Common myeloid progenitor, CD34-positive (primary cell): ENCODE measurements at regions not wholly inside any gene's neighbourhood (a gene's known extent, or its start where the extent isn't known, plus 50 kb on each side); places are given as distances from the start of the nearest gene placed in this dataset.

Source experiments
- CTCF ChIA-PET: fragments of 350-600 bp; sonication (Branson Sonifier 250); formaldehyde crosslinking; loops from one replicate; lab custom pipeline; 2021; ENCODE audit warnings: antibody characterized with exemption; lab: Charles Lee
- POLR2A ChIA-PET: fragments of 350-600 bp; sonication (Branson Sonifier 250); formaldehyde crosslinking; loops from one replicate; lab custom pipeline; 2021; ENCODE audit warnings: antibody characterized with exemption; lab: Charles Lee
- DNase-seq, 3 donors: peaks; one replicate each; pipeline versions ENCODE4 v3.0.0 to v3.0.0-alpha.2; 2013
- H3K27ac ChIP-seq, 2 experiments: 1 replicate in 1 of 2; 2 replicates in 1 of 2; pipeline ENCODE4 v1.7.0; 2013; ENCODE audit warnings: inconsistent platforms in 2 of 2, low read length in 2 of 2, mild to moderate bottlenecking in 2 of 2, low read depth in 1 of 2, moderate library complexity in 1 of 2; ENCODE audit not compliant: severe bottlenecking in 2 of 2, insufficient read depth in 1 of 2, poor library complexity in 1 of 2
- H3K27me3 ChIP-seq, 5 experiments: replicated peaks in 2 of 5; 1 replicate in 3 of 5; 2 replicates in 2 of 5; pipeline versions ENCODE4 v1.6.1 to v1.7.0; 2013; ENCODE audit warnings: low read length in 4 of 5, mild to moderate bottlenecking in 2 of 5, moderate library complexity in 2 of 5, inconsistent platforms in 1 of 5; ENCODE audit not compliant: insufficient read depth in 5 of 5, control insufficient read depth in 4 of 5
- H3K36me3 ChIP-seq, 4 experiments: 1 replicate in 2 of 4; 2 replicates in 2 of 4; pipeline versions ENCODE4 v1.6.1 to v1.7.0; 2013; ENCODE audit warnings: low read length in 3 of 4, control low read depth in 1 of 4, mild to moderate bottlenecking in 1 of 4; ENCODE audit not compliant: control insufficient read depth in 4 of 4, insufficient read depth in 4 of 4
- H3K4me1 ChIP-seq, 4 experiments: 1 replicate in 3 of 4; 2 replicates in 1 of 4; pipeline versions ENCODE4 v1.6.1 to v1.7.1; 2013; ENCODE audit warnings: low read length in 3 of 4, mild to moderate bottlenecking in 3 of 4, control low read depth in 1 of 4, inconsistent platforms in 1 of 4, moderate library complexity in 1 of 4; ENCODE audit not compliant: control insufficient read depth in 4 of 4, insufficient read depth in 4 of 4; ENCODE audit errors: control extremely low read depth in 1 of 4
- H3K4me3 ChIP-seq, 7 experiments: 1 replicate in 4 of 7; 2 replicates in 3 of 7; pipeline versions ENCODE4 v1.5.1 to v1.7.0; 2013; ENCODE audit warnings: mild to moderate bottlenecking in 7 of 7, low read length in 6 of 7, moderate library complexity in 6 of 7, inconsistent platforms in 2 of 7, low read depth in 2 of 7, control low read depth in 1 of 7; ENCODE audit not compliant: insufficient read depth in 4 of 7, control insufficient read depth in 1 of 7; ENCODE audit errors: extremely low read depth in 1 of 7
- H3K9me3 ChIP-seq, 5 experiments: 1 replicate in 4 of 5; 2 replicates in 1 of 5; pipeline versions ENCODE4 v1.6.1 to v1.7.1; 2013; ENCODE audit warnings: low read length in 4 of 5, mild to moderate bottlenecking in 2 of 5, inconsistent platforms in 1 of 5, low read depth in 1 of 5, moderate library complexity in 1 of 5; ENCODE audit not compliant: control insufficient read depth in 4 of 5, insufficient read depth in 2 of 5; ENCODE audit errors: control extremely low read depth in 1 of 5
- WGBS: methylation state at CpG from one replicate; pipeline ENCODE4 v1.1.5; 2013; ENCODE audit not compliant: insufficient coverage; 5-methylcytosine and 5-hydroxymethylcytosine counted together

DNA sequence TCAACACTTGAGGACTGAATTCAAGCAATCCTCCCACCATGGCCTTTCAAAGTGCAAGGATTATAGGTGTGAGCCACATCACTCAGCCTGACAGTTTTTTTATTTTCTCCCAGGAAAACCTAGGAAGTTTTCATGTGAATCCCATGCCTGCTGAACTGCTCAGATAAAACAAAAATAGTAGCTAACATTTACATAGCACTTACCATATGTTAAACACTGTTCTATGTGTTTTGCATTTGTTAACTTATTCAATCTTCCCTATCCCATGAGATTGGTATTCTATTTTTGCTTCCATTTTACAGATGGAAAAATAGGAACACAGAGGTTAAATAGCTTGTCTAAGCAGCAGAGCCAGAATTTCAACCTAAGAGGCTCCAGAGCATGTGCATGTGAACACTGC, 157.4 kb upstream of the KCTD1 start:
- Histone ChIP-seq H3K4me3 (no peak overlapping the region), H3K4me1 (peaks cover 15 to 49% (median 37%) of the 10 kb centered on the region in 4 experiments), H3K9me3 (no peaks in the 10 kb centered on the region), H3K27ac (no peak overlapping the region), H3K36me3 (no peaks in the 10 kb centered on the region), H3K27me3 (no peaks in the 10 kb centered on the region)
- ChIA-PET POLR2A (interaction anchor here (0.5 kb wide), 1 partner anchor 42 kb away, joined by 3 read pairs; no protein-coding TSS in a partner anchor), CTCF (no interaction called here)
- DNase-seq: no peak

DNA sequence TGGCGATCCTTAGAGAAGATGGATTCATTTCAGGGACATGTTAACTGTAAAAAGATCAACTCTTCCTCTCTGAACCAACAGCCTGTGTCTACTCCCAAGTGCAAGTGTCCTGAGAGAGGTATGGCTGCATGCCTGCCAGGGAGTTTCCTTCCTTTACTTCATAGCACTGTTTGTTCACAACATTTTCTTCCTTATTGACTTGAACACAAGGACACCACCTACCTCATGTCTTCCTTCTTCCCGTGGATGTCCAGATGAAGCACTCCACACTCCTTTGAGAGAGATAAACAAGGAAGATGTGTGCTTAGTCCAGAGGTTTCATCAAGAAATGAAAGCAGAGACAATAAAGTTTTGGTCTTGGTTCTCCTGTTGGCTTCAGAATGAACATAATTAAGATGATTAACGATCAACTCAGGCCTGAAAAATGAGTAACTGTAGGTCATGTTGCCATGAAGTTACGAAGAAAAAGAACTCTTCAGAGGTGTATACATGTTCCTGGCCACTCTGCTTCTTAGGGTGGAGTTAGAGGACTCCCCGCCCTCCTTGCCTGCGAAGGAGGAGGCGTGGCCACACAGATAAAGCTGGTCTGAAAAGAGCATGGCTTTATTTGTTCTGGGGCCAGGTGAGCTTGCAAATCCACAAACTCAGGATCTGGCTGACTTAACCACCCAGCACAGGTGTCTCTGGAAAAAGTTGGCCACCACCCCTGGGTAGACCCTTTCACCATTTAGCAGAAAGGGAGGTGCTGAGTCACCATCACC, 155.0 kb upstream of the KCTD1 start:
- CTCF ChIA-PET: interaction anchor here (1.1 to 1.6 kb wide), 2 partner anchors 35 to 82 kb away, joined by 3 read pairs; no protein-coding TSS in a partner anchor
- Histone ChIP-seq H3K27ac (no peak overlapping the region), H3K9me3 (no peaks in the 10 kb centered on the region), H3K4me1 (peaks cover 9 to 33% (median 24%) of the 10 kb centered on the region in 4 experiments), H3K4me3 (no peak overlapping the region), H3K27me3 (no peaks in the 10 kb centered on the region), H3K36me3 (no peaks in the 10 kb centered on the region)
- POLR2A ChIA-PET: no interaction called here
- DNase-seq: peak in 2 of 3 donors; percentile 49 to 65
- WGBS: 91% methylated on average over 6 of the region's 7 CpGs

GRCh38 chr18:26702086-26702485, 153.7 kb upstream of the KCTD1 start:
- peaks cover 11 to 34% (median 25%) of the 10 kb centered on the region in 4 experiments for H3K4me1 ChIP-seq
- no peaks in the 10 kb centered on the region for H3K36me3 ChIP-seq
- POLR2A ChIA-PET: no interaction called here
- H3K27me3 ChIP-seq: no peaks in the 10 kb centered on the region
- DNase-seq: peak in 2 of 3 donors; percentile 89 to 90
- WGBS: 23% methylated on average over 3 of the region's 6 CpGs
- H3K27ac ChIP-seq: peak overlapping the region in 1 of 2 experiments; percentile 50
- no peaks in the 10 kb centered on the region for H3K9me3 ChIP-seq
- CTCF ChIA-PET: interaction anchor here (0.8 to 1.6 kb wide), 2 partner anchors 16 to 33 kb away, joined by 3 read pairs; no protein-coding TSS in a partner anchor
- H3K4me3 ChIP-seq: peak overlapping the region in 3 of 7 experiments; percentile 15 to 30 (median 29)

DNA sequence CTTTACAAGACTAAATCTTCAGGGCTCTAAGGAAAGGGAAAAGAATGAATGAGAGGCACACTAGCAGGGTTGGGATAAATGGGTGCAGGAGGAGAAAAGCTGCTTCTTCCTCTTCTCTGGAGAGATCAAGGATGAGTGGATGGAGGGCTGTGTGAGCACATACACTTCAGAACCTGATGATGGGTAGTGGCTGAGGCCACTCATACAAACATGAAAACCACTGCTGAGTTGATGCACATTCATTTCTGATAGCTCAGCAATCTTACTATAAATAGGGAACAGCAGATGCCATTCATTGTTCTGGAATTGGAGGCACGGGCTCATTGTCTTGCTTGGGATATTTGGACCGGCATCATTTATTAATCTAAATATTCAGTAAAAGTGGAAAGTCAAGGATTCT, 152.4 kb upstream of the KCTD1 start:
- DNase-seq: no peak
- Histone ChIP-seq H3K9me3 (no peaks in the 10 kb centered on the region), H3K36me3 (no peaks in the 10 kb centered on the region), H3K4me1 (peaks cover 11 to 43% (median 30%) of the 10 kb centered on the region in 4 experiments), H3K4me3 (no peak overlapping the region), H3K27me3 (no peaks in the 10 kb centered on the region), H3K27ac (no peak overlapping the region)
- ChIA-PET CTCF (interaction anchor here (0.8 to 1.2 kb wide), 3 partner anchors 9 to 52 kb away, joined by 3 to 6 read pairs (median 5); no protein-coding TSS in a partner anchor), POLR2A (interaction anchor here (0.7 kb wide), 2 partner anchors 10 to 44 kb away, joined by 3 to 5 read pairs; no protein-coding TSS in a partner anchor)
- no CpG with 5 or more reads among the region's 2 CpGs for WGBS

GRCh38 chr18:26700201-26700600, 151.8 kb upstream of the KCTD1 start:
- peaks cover 11 to 43% (median 30%) of the 10 kb centered on the region in 4 experiments for H3K4me1 ChIP-seq
- POLR2A ChIA-PET: interaction anchor here (0.5 to 1.0 kb wide), 4 partner anchors 9 to 44 kb away, joined by 3 to 5 read pairs (median 3); no protein-coding TSS in a partner anchor
- H3K4me3 ChIP-seq: no peak overlapping the region
- no peak overlapping the region for H3K27ac ChIP-seq
- no peaks in the 10 kb centered on the region for H3K36me3 ChIP-seq
- no peaks in the 10 kb centered on the region for H3K9me3 ChIP-seq
- DNase-seq: peak in 2 of 3 donors; percentile 47 to 67
- CTCF ChIA-PET: interaction anchor here (0.8 to 1.2 kb wide), 3 partner anchors 9 to 51 kb away, joined by 3 to 6 read pairs (median 5); no protein-coding TSS in a partner anchor
- no peaks in the 10 kb centered on the region for H3K27me3 ChIP-seq

DNA sequence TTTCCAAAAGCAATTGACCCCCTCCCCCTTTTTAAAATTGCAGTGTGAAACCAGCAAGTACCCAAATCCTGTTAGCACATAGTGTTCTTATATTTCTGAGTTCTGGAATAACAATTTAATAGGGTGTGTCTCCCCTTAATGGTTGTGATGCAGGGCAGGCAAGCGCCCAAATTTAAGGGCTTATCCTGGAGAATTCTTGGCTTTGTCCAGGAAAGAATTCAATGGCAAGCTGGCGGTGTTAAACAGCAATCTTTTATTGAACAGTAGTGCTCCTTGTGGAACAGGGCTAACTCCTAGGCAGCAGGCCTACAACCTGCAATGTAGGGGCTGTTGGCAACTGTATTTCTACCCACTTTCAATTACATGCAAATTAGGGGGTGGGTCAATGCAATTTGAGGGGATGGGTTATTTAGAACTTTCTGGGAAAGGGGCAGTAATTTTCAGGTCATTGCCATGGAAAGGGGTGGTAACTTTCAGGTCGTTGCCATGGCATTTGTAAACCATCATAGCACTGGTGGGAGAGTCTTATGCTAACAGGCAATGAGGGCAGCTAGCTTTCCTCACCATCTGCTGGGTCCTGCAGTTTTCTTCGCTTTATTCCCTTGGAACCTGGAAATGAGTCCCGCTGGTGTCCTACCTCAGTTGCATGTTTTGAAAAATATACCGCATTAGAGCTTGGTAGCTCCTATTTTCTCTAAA, 149.0 kb upstream of the KCTD1 start:
- 86% methylated on average over 5 of the region's 6 CpGs for WGBS
- CTCF ChIA-PET: no interaction called here

More for the DNA sequence above, 149.0 kb upstream of the KCTD1 start:
- H3K4me3 ChIP-seq: no peak overlapping the region
- no peaks in the 10 kb centered on the region for H3K27me3 ChIP-seq
- peaks cover 9 to 30% (median 19%) of the 10 kb centered on the region in 4 experiments for H3K4me1 ChIP-seq
- no peaks in the 10 kb centered on the region for H3K9me3 ChIP-seq
- no peak for DNase-seq
- H3K27ac ChIP-seq: peak overlapping the region in 1 of 2 experiments; percentile 44
- POLR2A ChIA-PET: interaction anchor here (0.7 kb wide), 1 partner anchor 105 kb away, joined by 3 read pairs; no protein-coding TSS in a partner anchor
- H3K36me3 ChIP-seq: no peaks in the 10 kb centered on the region
